HCT116 (cell line): ENCODE measurements at regions not wholly inside any gene's neighbourhood (a gene's known extent, or its start where the extent isn't known, plus 50 kb on each side); places are given as distances from the start of the nearest gene placed in this dataset.

ENCODE experiments used
- CEBPB ChIP-seq: IDR thresholded peaks from 2 replicates; pipeline ENCODE4 v1.6.1; 2012; ENCODE audit warnings: low read depth
- EGR1 ChIP-seq: IDR thresholded peaks from 2 replicates; pipeline ENCODE4 v1.6.1; 2012; ENCODE audit warnings: low read depth
- EZH2 ChIP-seq: fragments of 200-600 bp; sonication (generic); IDR thresholded peaks from 2 replicates; pipeline ENCODE4 v1.6.1; 2017; ENCODE audit warnings: antibody characterized with exemption, mixed run types
- EZH2phosphoT487 ChIP-seq: fragments of 200-600 bp; IDR thresholded peaks from 2 replicates; pipeline ENCODE4 v1.6.1; 2018; ENCODE audit warnings: antibody characterized with exemption, borderline replicate concordance
- FOSL1 ChIP-seq: IDR thresholded peaks from 2 replicates; pipeline ENCODE4 v1.6.1; 2012; ENCODE audit warnings: low read depth
- POLR2A ChIP-seq: IDR thresholded peaks from 2 replicates; pipeline ENCODE4 v1.7.0; 2011; ENCODE audit warnings: borderline replicate concordance; ENCODE audit not compliant: insufficient read depth, insufficient read length; ENCODE audit errors: extremely low read depth
- POLR2AphosphoS5 ChIP-seq: IDR thresholded peaks from 2 replicates; pipeline ENCODE4 v1.6.1; 2011; ENCODE audit warnings: mild to moderate bottlenecking, low read depth, low read length, moderate library complexity
- RAD21 ChIP-seq: IDR thresholded peaks from 2 replicates; pipeline ENCODE4 v1.6.1; 2012; ENCODE audit warnings: low read depth, mild to moderate bottlenecking
- SIN3A ChIP-seq: IDR thresholded peaks from 2 replicates; pipeline ENCODE4 v1.6.1; 2012; ENCODE audit warnings: low read depth
- SRF ChIP-seq: IDR thresholded peaks from 2 replicates; pipeline ENCODE4 v1.6.1; 2012; ENCODE audit warnings: low read depth
- TCF7L2 ChIP-seq: IDR thresholded peaks from 2 replicates; pipeline ENCODE4 v1.7.0; 2011; ENCODE audit warnings: borderline replicate concordance, inconsistent platforms; ENCODE audit not compliant: insufficient read depth, insufficient read length; ENCODE audit errors: extremely low read depth
- ZNF274 ChIP-seq: fragments of 200-500 bp; sonication (Bioruptor generic); IDR thresholded peaks from 2 replicates; pipeline ENCODE4 v1.6.1; 2014; ENCODE audit warnings: mild to moderate bottlenecking, low read depth, low read length, inconsistent platforms
- TF ChIP-seq, protein P1 (sequence below): IDR thresholded peaks from 2 replicates; pipeline ENCODE4 v1.6.1; 2012; ENCODE audit warnings: low read depth
- TF ChIP-seq, protein P2 (sequence below), 3 experiments: fragments of 200-600 bp in 1 of 3; sonication (generic) in 1 of 3; IDR thresholded peaks in 2 of 3; conservative IDR thresholded peaks in 1 of 3; 2 replicates each; pipeline ENCODE4 v1.5.1; 2012 to 2017; ENCODE audit warnings: low read depth in 2 of 3, low read length in 2 of 3, antibody characterized with exemption in 1 of 3, borderline replicate concordance in 1 of 3, control low read depth in 1 of 3, mild to moderate bottlenecking in 1 of 3, mixed read lengths in 1 of 3, mixed run types in 1 of 3, moderate library complexity in 1 of 3; ENCODE audit not compliant: insufficient read depth in 1 of 3

DNA sequence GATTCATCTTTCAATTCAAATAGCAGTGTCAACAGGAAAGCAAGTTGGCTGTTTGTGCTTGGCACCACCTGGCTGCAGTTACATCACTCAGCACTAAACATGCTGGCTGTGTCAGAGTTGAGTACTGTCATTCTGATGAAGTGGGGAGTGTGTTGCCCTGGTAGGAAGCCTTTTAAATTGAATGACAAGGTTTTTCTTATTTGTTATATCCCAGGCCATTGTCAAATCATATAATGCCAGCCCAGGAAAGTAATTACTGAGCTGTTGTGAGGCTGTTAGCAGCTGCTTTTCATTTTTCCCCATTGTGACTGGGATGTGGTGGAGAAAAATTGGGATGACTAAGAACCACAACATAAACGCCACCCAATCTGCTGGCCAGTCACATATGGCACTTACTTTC is 106.5 kb upstream of the PRKD1 start:
- TF ChIP-seq, protein P1, sequence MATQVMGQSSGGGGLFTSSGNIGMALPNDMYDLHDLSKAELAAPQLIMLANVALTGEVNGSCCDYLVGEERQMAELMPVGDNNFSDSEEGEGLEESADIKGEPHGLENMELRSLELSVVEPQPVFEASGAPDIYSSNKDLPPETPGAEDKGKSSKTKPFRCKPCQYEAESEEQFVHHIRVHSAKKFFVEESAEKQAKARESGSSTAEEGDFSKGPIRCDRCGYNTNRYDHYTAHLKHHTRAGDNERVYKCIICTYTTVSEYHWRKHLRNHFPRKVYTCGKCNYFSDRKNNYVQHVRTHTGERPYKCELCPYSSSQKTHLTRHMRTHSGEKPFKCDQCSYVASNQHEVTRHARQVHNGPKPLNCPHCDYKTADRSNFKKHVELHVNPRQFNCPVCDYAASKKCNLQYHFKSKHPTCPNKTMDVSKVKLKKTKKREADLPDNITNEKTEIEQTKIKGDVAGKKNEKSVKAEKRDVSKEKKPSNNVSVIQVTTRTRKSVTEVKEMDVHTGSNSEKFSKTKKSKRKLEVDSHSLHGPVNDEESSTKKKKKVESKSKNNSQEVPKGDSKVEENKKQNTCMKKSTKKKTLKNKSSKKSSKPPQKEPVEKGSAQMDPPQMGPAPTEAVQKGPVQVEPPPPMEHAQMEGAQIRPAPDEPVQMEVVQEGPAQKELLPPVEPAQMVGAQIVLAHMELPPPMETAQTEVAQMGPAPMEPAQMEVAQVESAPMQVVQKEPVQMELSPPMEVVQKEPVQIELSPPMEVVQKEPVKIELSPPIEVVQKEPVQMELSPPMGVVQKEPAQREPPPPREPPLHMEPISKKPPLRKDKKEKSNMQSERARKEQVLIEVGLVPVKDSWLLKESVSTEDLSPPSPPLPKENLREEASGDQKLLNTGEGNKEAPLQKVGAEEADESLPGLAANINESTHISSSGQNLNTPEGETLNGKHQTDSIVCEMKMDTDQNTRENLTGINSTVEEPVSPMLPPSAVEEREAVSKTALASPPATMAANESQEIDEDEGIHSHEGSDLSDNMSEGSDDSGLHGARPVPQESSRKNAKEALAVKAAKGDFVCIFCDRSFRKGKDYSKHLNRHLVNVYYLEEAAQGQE: no peak
- TF ChIP-seq POLR2A: no peak
- no peak for TF ChIP-seq SIN3A
- TF ChIP-seq, protein P2, sequence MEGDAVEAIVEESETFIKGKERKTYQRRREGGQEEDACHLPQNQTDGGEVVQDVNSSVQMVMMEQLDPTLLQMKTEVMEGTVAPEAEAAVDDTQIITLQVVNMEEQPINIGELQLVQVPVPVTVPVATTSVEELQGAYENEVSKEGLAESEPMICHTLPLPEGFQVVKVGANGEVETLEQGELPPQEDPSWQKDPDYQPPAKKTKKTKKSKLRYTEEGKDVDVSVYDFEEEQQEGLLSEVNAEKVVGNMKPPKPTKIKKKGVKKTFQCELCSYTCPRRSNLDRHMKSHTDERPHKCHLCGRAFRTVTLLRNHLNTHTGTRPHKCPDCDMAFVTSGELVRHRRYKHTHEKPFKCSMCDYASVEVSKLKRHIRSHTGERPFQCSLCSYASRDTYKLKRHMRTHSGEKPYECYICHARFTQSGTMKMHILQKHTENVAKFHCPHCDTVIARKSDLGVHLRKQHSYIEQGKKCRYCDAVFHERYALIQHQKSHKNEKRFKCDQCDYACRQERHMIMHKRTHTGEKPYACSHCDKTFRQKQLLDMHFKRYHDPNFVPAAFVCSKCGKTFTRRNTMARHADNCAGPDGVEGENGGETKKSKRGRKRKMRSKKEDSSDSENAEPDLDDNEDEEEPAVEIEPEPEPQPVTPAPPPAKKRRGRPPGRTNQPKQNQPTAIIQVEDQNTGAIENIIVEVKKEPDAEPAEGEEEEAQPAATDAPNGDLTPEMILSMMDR (IDR thresholded peaks at IDR 0.05 in 2 of 3, conservative IDR thresholded peaks at IDR 0.05 in 1 of 3; ENCODE audit: borderline replicate concordance in 1 of 3, insufficient read depth in 1 of 3, low read depth in 2 of 3, low read length in 2 of 3): no peak
- no peak for TF ChIP-seq EGR1
- no peak for TF ChIP-seq EZH2
- TF ChIP-seq RAD21: no peak
- TF ChIP-seq ZNF274: no peak
- no peak for TF ChIP-seq POLR2AphosphoS5
- no peak for TF ChIP-seq FOSL1
- no peak for TF ChIP-seq EZH2phosphoT487
- TF ChIP-seq CEBPB: no peak
- no peak for TF ChIP-seq TCF7L2
- TF ChIP-seq SRF: no peak
